HepG2 (cell line): ENCODE measurements at regions not wholly inside any gene's neighbourhood (a gene's known extent, or its start where the extent isn't known, plus 50 kb on each side); places are given as distances from the start of the nearest gene placed in this dataset.

Experiments
- CAMTA2 ChIP-seq: sonication (generic); formaldehyde crosslinking; IDR thresholded peaks from 2 replicates; pipeline ENCODE4 v1.4.0; 2020; ENCODE audit warnings: mild to moderate bottlenecking, missing genetic modification reagents, borderline replicate concordance
- ELF1 ChIP-seq: sonication (generic); formaldehyde crosslinking; IDR thresholded peaks from 2 replicates; pipeline ENCODE4 v1.4.0; 2020; ENCODE audit warnings: missing genetic modification reagents
- FOXM1 ChIP-seq: sonication (generic); formaldehyde crosslinking; IDR thresholded peaks from 2 replicates; pipeline ENCODE4 v1.5.0; 2020; ENCODE audit warnings: missing genetic modification reagents
- HOXA3 ChIP-seq: sonication (generic); formaldehyde crosslinking; IDR thresholded peaks from 2 replicates; pipeline ENCODE4 v1.5.0; 2020; ENCODE audit warnings: missing genetic modification reagents
- NFE2L1 ChIP-seq: sonication (generic); formaldehyde crosslinking; IDR thresholded peaks from 2 replicates; pipeline ENCODE4 v1.4.0; 2020; ENCODE audit warnings: missing genetic modification reagents, mild to moderate bottlenecking, borderline replicate concordance
- PHF20 ChIP-seq: sonication (generic); formaldehyde crosslinking; IDR thresholded peaks from 2 replicates; pipeline ENCODE4 v1.5.0; 2020; ENCODE audit warnings: mild to moderate bottlenecking, missing genetic modification reagents
- PRPF4 ChIP-seq: fragments of 200-400 bp; formaldehyde crosslinking; IDR thresholded peaks from 2 replicates; pipeline ENCODE4 v1.6.1; 2016; ENCODE audit warnings: low read length, low read depth; ENCODE audit not compliant: poor library complexity, severe bottlenecking
- RBFOX2 ChIP-seq: fragments of 200-400 bp; formaldehyde crosslinking; IDR thresholded peaks from 2 replicates; pipeline ENCODE4 v1.6.1; 2017; ENCODE audit warnings: low read depth, mild to moderate bottlenecking, low read length
- SIX4 ChIP-seq: sonication (generic); formaldehyde crosslinking; IDR thresholded peaks from 2 replicates; pipeline ENCODE4 v1.4.0; 2020; ENCODE audit warnings: missing genetic modification reagents
- TRIM24 ChIP-seq: sonication (generic); formaldehyde crosslinking; IDR thresholded peaks from 2 replicates; pipeline ENCODE4 v1.8.0; 2022; ENCODE audit warnings: mild to moderate bottlenecking, missing genetic modification reagents
- ZNF138 ChIP-seq: sonication (generic); formaldehyde crosslinking; IDR thresholded peaks from 2 replicates; pipeline ENCODE4 v1.5.0; 2020; ENCODE audit warnings: mild to moderate bottlenecking, low read depth, missing genetic modification reagents
- ZNF569 ChIP-seq: sonication (generic); formaldehyde crosslinking; IDR thresholded peaks from 2 replicates; pipeline ENCODE4 v1.5.0; 2020; ENCODE audit warnings: mild to moderate bottlenecking, missing genetic modification reagents, moderate library complexity, borderline replicate concordance
- ZNF678 ChIP-seq: sonication (generic); formaldehyde crosslinking; IDR thresholded peaks from 2 replicates; pipeline ENCODE4 v1.4.0; 2020; ENCODE audit warnings: mild to moderate bottlenecking, missing genetic modification reagents
- ZNF766 ChIP-seq: sonication (generic); formaldehyde crosslinking; IDR thresholded peaks from 2 replicates; pipeline ENCODE4 v1.5.0; 2020; ENCODE audit warnings: missing genetic modification reagents, borderline replicate concordance
- ZSCAN21 ChIP-seq: sonication (generic); formaldehyde crosslinking; IDR thresholded peaks from 2 replicates; pipeline ENCODE4 v1.8.0; 2022; ENCODE audit warnings: mild to moderate bottlenecking, missing genetic modification reagents, moderate library complexity, borderline replicate concordance
- TF ChIP-seq, protein P1 (sequence below): sonication (generic); formaldehyde crosslinking; IDR thresholded peaks from 2 replicates; pipeline ENCODE4 v1.4.0; 2020; ENCODE audit warnings: mild to moderate bottlenecking, missing genetic modification reagents, borderline replicate concordance
- TF ChIP-seq, protein P2 (sequence below): sonication (generic); formaldehyde crosslinking; IDR thresholded peaks from 2 replicates; pipeline ENCODE4 v1.4.0; 2020; ENCODE audit warnings: mild to moderate bottlenecking, low read depth, missing genetic modification reagents
- TF ChIP-seq, protein P3 (sequence below): sonication (generic); formaldehyde crosslinking; IDR thresholded peaks from 2 replicates; pipeline ENCODE4 v1.4.0; 2020; ENCODE audit warnings: missing genetic modification reagents, borderline replicate concordance
- TF ChIP-seq, protein P4 (sequence below): sonication (generic); formaldehyde crosslinking; IDR thresholded peaks from 2 replicates; pipeline ENCODE4 v1.8.0; 2022; ENCODE audit warnings: low read depth, missing genetic modification reagents
- TF ChIP-seq, protein P5 (sequence below): fragments of 450-650 bp; IDR thresholded peaks from 2 replicates; pipeline ENCODE4 v1.6.1; 2016

DNA sequence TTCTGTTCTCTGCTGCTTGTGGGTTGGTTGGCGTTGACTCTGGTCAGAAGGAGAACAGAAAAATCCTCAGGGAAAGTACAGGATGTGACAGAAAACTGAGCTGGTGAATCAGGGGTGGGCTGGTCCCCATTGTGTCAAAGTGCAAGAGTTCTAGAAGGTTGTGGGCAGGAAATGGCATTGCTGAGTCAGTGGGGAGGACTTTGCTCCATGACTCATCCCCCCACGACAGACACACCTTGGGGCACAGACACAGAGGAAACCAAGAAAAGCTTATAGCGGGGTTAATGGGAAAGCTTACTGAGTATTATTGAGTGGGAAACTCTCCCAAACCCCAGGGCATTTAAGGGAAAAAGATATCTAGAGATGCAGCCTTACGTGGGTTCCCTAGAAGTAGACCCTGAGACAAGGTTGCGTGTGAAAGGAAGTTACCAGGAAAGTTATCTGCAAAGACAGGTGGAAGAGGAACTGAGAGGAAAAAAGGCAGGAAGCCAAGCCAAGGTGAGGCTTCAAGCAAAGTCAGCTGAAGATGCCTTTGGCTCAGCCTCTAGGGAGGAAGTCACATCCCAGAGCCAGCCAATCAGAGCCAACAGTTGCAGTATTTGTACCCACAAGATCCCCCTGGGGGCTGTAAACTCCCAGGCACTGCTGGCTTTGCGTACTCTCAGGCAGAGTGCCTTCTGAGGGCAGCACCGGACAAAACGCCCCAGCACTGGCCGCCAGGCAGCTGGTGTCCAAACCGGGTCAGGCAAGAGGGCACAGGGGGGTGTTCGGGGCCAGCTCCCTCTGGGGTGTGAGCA, 86.4 kb downstream of the FOXL1 start (continued):
- TF ChIP-seq, protein P1, sequence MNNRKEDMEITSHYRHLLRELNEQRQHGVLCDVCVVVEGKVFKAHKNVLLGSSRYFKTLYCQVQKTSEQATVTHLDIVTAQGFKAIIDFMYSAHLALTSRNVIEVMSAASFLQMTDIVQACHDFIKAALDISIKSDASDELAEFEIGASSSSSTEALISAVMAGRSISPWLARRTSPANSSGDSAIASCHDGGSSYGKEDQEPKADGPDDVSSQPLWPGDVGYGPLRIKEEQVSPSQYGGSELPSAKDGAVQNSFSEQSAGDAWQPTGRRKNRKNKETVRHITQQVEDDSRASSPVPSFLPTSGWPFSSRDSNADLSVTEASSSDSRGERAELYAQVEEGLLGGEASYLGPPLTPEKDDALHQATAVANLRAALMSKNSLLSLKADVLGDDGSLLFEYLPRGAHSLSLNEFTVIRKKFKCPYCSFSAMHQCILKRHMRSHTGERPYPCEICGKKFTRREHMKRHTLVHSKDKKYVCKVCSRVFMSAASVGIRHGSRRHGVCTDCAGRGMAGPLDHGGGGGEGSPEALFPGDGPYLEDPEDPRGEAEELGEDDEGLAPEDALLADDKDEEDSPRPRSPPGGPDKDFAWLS (CRISPR knock-in tag), result no peak
- TF ChIP-seq ZNF569 (CRISPR knock-in tag) (no peak), ELF1 (no peak), PHF20 (CRISPR knock-in tag) (no peak), ZNF138 (no peak), TRIM24 (CRISPR knock-in tag) (no peak), PRPF4 (no peak), ZSCAN21 (CRISPR knock-in tag) (no peak), FOXM1 (CRISPR knock-in tag) (no peak), RBFOX2 (no peak), SIX4 (CRISPR knock-in tag) (no peak), ZNF678 (CRISPR knock-in tag) (no peak), CAMTA2 (CRISPR knock-in tag) (no peak), ZNF766 (CRISPR knock-in tag) (no peak), HOXA3 (CRISPR knock-in tag) (peak; percentile 48; the same call in 1 of the 2 replicates), NFE2L1 (CRISPR knock-in tag) (no peak)
- TF ChIP-seq, protein P2, sequence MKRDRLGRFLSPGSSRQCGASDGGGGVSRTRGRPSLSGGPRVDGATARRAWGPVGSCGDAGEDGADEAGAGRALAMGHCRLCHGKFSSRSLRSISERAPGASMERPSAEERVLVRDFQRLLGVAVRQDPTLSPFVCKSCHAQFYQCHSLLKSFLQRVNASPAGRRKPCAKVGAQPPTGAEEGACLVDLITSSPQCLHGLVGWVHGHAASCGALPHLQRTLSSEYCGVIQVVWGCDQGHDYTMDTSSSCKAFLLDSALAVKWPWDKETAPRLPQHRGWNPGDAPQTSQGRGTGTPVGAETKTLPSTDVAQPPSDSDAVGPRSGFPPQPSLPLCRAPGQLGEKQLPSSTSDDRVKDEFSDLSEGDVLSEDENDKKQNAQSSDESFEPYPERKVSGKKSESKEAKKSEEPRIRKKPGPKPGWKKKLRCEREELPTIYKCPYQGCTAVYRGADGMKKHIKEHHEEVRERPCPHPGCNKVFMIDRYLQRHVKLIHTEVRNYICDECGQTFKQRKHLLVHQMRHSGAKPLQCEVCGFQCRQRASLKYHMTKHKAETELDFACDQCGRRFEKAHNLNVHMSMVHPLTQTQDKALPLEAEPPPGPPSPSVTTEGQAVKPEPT (CRISPR knock-in tag), result no peak
- TF ChIP-seq, protein P3, sequence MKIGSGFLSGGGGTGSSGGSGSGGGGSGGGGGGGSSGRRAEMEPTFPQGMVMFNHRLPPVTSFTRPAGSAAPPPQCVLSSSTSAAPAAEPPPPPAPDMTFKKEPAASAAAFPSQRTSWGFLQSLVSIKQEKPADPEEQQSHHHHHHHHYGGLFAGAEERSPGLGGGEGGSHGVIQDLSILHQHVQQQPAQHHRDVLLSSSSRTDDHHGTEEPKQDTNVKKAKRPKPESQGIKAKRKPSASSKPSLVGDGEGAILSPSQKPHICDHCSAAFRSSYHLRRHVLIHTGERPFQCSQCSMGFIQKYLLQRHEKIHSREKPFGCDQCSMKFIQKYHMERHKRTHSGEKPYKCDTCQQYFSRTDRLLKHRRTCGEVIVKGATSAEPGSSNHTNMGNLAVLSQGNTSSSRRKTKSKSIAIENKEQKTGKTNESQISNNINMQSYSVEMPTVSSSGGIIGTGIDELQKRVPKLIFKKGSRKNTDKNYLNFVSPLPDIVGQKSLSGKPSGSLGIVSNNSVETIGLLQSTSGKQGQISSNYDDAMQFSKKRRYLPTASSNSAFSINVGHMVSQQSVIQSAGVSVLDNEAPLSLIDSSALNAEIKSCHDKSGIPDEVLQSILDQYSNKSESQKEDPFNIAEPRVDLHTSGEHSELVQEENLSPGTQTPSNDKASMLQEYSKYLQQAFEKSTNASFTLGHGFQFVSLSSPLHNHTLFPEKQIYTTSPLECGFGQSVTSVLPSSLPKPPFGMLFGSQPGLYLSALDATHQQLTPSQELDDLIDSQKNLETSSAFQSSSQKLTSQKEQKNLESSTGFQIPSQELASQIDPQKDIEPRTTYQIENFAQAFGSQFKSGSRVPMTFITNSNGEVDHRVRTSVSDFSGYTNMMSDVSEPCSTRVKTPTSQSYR, result peak; percentile 50; the same call in 1 of the 2 replicates
- TF ChIP-seq, protein P4, sequence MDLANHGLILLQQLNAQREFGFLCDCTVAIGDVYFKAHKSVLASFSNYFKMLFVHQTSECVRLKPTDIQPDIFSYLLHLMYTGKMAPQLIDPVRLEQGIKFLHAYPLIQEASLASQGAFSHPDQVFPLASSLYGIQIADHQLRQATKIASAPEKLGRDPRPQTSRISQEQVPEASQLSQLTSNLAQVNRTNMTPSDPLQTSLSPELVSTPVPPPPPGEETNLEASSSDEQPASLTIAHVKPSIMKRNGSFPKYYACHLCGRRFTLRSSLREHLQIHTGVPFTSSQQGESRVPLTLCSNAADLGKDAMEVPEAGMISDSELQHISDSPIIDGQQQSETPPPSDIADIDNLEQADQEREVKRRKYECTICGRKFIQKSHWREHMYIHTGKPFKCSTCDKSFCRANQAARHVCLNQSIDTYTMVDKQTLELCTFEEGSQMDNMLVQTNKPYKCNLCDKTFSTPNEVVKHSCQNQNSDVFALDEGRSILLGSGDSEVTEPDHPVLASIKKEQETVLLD, result no peak
- TF ChIP-seq, protein P5, sequence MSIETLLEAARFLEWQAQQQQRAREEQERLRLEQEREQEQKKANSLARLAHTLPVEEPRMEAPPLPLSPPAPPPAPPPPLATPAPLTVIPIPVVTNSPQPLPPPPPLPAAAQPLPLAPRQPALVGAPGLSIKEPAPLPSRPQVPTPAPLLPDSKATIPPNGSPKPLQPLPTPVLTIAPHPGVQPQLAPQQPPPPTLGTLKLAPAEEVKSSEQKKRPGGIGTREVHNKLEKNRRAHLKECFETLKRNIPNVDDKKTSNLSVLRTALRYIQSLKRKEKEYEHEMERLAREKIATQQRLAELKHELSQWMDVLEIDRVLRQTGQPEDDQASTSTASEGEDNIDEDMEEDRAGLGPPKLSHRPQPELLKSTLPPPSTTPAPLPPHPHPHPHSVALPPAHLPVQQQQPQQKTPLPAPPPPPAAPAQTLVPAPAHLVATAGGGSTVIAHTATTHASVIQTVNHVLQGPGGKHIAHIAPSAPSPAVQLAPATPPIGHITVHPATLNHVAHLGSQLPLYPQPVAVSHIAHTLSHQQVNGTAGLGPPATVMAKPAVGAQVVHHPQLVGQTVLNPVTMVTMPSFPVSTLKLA, result no peak
